GM23338 (cell line): ENCODE measurements at regions not wholly inside any gene's neighbourhood (a gene's known extent, or its start where the extent isn't known, plus 50 kb on each side); places are given as distances from the start of the nearest gene placed in this dataset.

Source experiments
- ATAC-seq: fragments of 200-7000 bp; cut with Tn5 transposase; 3 replicates; pipeline ENCODE4 v1.9.1; 2020
- DNase-seq: peaks from one replicate; pipeline ENCODE4 v3.0.0-alpha.2; 2015; ENCODE audit warnings: low spot score
- H2AFZ ChIP-seq: fragments of 200-600 bp; sonication (generic); 2 replicates; pipeline ENCODE4 v1.8.0; 2016; ENCODE audit warnings: antibody characterized with exemption, mild to moderate bottlenecking, moderate library complexity
- H3F3A ChIP-seq: fragments of 200-600 bp; sonication (generic); replicated peaks from 2 replicates; pipeline ENCODE4 v1.8.0; 2017; ENCODE audit warnings: antibody characterized with exemption, mixed run types, low read depth
- H3K27ac ChIP-seq: fragments of 200-600 bp; sonication (generic); 2 replicates; pipeline ENCODE4 v1.6.1; 2016; ENCODE audit warnings: low read depth
- H3K27me3 ChIP-seq: fragments of 200-600 bp; sonication (generic); 2 replicates; pipeline ENCODE4 v1.8.0; 2016; ENCODE audit warnings: mild to moderate bottlenecking, mixed run types, moderate library complexity; ENCODE audit not compliant: insufficient read depth
- H3K36me3 ChIP-seq: fragments of 200-600 bp; sonication (generic); 2 replicates; pipeline ENCODE4 v1.8.0; 2016; ENCODE audit warnings: mild to moderate bottlenecking; ENCODE audit not compliant: insufficient read depth
- H3K4me1 ChIP-seq: fragments of 200-600 bp; sonication (generic); 2 replicates; pipeline ENCODE4 v1.8.0; 2016; ENCODE audit warnings: mild to moderate bottlenecking, moderate library complexity; ENCODE audit not compliant: insufficient read depth
- H3K4me2 ChIP-seq: fragments of 200-600 bp; sonication (generic); 2 replicates; pipeline ENCODE4 v1.7.1; 2017; ENCODE audit warnings: mixed run types
- H3K4me3 ChIP-seq: fragments of 200-600 bp; sonication (generic); 2 replicates; pipeline ENCODE4 v1.6.1; 2016; ENCODE audit warnings: mixed run types
- H3K79me2 ChIP-seq: fragments of 200-600 bp; sonication (generic); replicated peaks from 2 replicates; pipeline ENCODE4 v1.8.0; 2017; ENCODE audit warnings: mild to moderate bottlenecking; ENCODE audit not compliant: insufficient read depth
- H3K9me2 ChIP-seq: fragments of 200-600 bp; sonication (generic); 2 replicates; pipeline ENCODE4 v1.8.0; 2017; ENCODE audit not compliant: insufficient read depth
- H4K20me1 ChIP-seq: fragments of 200-600 bp; sonication (generic); replicated peaks from 2 replicates; pipeline ENCODE4 v1.8.0; 2017; ENCODE audit warnings: mild to moderate bottlenecking; ENCODE audit not compliant: insufficient read depth
- H3K27ac Mint-ChIP-seq: 2 replicates; pipeline ENCODE4 v1.8.0; 2020; ENCODE audit warnings: inconsistent platforms, mild to moderate bottlenecking, moderate library complexity, mixed read lengths
- H3K27me3 Mint-ChIP-seq: 3 replicates; pipeline ENCODE4 v1.8.0; 2022; ENCODE audit warnings: low read depth, mild to moderate bottlenecking, moderate library complexity, mixed read lengths, inconsistent platforms; ENCODE audit not compliant: insufficient read depth, poor library complexity
- H3K36me3 Mint-ChIP-seq: 3 replicates; pipeline ENCODE4 v1.8.0; 2021; ENCODE audit warnings: low read depth, mild to moderate bottlenecking, inconsistent platforms, moderate library complexity, mixed read lengths
- H3K4me1 Mint-ChIP-seq: 3 replicates; pipeline ENCODE4 v1.8.0; 2020; ENCODE audit warnings: mild to moderate bottlenecking, inconsistent platforms, mixed read lengths
- H3K4me3 Mint-ChIP-seq: 3 replicates; pipeline ENCODE4 v1.8.0; 2021; ENCODE audit warnings: moderate library complexity, mild to moderate bottlenecking, inconsistent platforms, mixed read lengths
- H3K9me3 Mint-ChIP-seq: 3 replicates; pipeline ENCODE4 v1.8.0; 2020; ENCODE audit warnings: moderate library complexity, mild to moderate bottlenecking, inconsistent platforms, mixed read lengths
- CTCF ChIP-seq, 2 experiments: fragments of 200-600 bp in 1 of 2; sonication (generic) in 1 of 2; conservative IDR thresholded peaks; 2 replicates each; pipeline versions ENCODE4 v1.5.1 to v1.6.1; 2016 to 2017; ENCODE audit warnings: antibody characterized with exemption in 2 of 2, low read depth in 2 of 2, mild to moderate bottlenecking in 2 of 2, moderate library complexity in 1 of 2
- ETS1 ChIP-seq: IDR thresholded peaks from 2 replicates; pipeline ENCODE4 v1.6.1; 2016; ENCODE audit warnings: antibody characterized with exemption
- EZH2phosphoT487 ChIP-seq: fragments of 200-600 bp; sonication (generic); IDR thresholded peaks from one replicate; pipeline ENCODE4 v1.8.1; 2018; ENCODE audit warnings: antibody characterized with exemption; ENCODE audit not compliant: unreplicated experiment
- JUNB ChIP-seq: IDR thresholded peaks from one replicate; pipeline ENCODE4 v1.6.1; 2016; ENCODE audit warnings: antibody characterized with exemption; ENCODE audit not compliant: unreplicated experiment
- REST ChIP-seq: IDR thresholded peaks from one replicate; pipeline ENCODE4 v1.6.1; 2018; ENCODE audit warnings: antibody characterized with exemption; ENCODE audit not compliant: unreplicated experiment
- STAT1 ChIP-seq: IDR thresholded peaks from one replicate; pipeline ENCODE4 v1.6.1; 2016; ENCODE audit warnings: antibody characterized with exemption; ENCODE audit not compliant: unreplicated experiment
- ZNF331 ChIP-seq: fragments of 250-450 bp; sonication (Bioruptor Pico); IDR thresholded peaks from 2 replicates; pipeline ENCODE4 v1.5.0; 2020; ENCODE audit warnings: low read depth, mild to moderate bottlenecking, moderate library complexity
- ZNF462 ChIP-seq: fragments of 250-450 bp; sonication (Bioruptor Pico); IDR thresholded peaks from 2 replicates; pipeline ENCODE4 v1.5.0; 2020; ENCODE audit warnings: mild to moderate bottlenecking, moderate library complexity

DNA sequence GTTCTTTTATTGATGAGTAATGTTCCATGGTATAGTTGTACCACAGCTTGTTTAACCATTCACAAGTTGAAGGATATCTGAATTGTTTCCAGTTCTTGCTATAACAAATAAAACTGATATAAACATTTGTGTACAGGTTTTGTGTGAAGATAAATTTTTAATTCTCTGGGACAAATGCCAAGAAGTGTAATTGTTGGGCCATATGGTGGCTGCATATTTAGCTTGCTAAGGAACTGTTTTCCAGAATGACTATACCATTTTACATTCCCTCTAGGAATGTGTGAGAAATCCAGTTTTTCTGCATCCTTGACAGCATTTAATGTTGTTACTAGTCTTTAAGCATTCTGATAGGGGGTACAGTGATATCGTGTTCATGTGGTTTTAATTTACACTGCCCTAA lies 368.5 kb downstream of the KIF2B start (continued):
- TF ChIP-seq CTCF (conservative IDR thresholded peaks at IDR 0.05; ENCODE audit: low read depth in 2 of 2) (no peak), ETS1 (no peak), ZNF462 (no peak)

- no peak for ATAC-seq
- Histone ChIP-seq H4K20me1 (no peaks in the 10 kb centered on the region), H3K4me2 (no peak overlapping the region), H3F3A (no peaks in the 10 kb centered on the region), H3K79me2 (no peaks in the 10 kb centered on the region), H3K27me3 (no peaks in the 10 kb centered on the region), H3K27ac (no peak overlapping the region), H2AFZ (no peak overlapping the region), H3K9me2 (no peaks in the 10 kb centered on the region), H3K4me1 (no peaks in the 10 kb centered on the region), H3K4me3 (no peak overlapping the region), H3K36me3 (no peaks in the 10 kb centered on the region)
- peaks cover 4% of the 10 kb centered on the region for H3K27me3 Mint-ChIP-seq
- TF ChIP-seq STAT1 (no peak), EZH2phosphoT487 (no peak), REST (no peak), ZNF331 (no peak), ETS1 (no peak), JUNB (no peak)
- H3K27ac Mint-ChIP-seq = no peak overlapping the region
- DNase-seq = no peak
- H3K4me3 Mint-ChIP-seq = no peak overlapping the region
- no peaks in the 10 kb centered on the region for H3K4me1 Mint-ChIP-seq
- peaks cover 4% of the 10 kb centered on the region; the same call in 2 of the 3 replicates for H3K36me3 Mint-ChIP-seq
- H3K9me3 Mint-ChIP-seq = peaks cover 6% of the 10 kb centered on the region; the same call in 1 of the 3 replicates
These were observed 371.5 kb downstream of the KIF2B start for GRCh38 chr17:54194268-54194667.
